ENCODE measurements at regions not wholly inside any gene's neighbourhood (a gene's known extent, or its start where the extent isn't known, plus 50 kb on each side); places are given as distances from the start of the nearest gene placed in this dataset.

DNA sequence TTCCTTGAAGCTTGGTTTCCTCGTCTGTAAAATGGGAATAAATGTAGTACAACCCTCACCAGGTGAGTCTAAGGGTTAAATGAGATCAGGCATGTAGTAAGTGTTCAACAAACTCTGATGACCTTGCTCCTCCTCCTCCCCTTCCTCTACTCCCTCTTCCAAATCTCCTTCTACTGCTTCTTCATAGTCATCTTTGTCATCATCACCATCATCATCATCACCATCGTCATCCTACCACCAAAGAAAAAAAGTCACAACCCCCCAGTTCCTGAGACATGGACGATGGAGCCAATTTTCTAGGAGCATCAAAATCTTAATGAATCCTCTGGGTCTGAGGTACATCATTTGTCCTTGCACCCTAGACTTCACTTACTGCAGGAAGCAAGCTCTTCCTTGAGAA lies 240.0 kb downstream of the ANKRD60 start:
- Histone ChIP-seq H3K4me3 (no peak overlapping the region), H3K79me2 (replicated peaks; ENCODE audit: insufficient read depth) (no peaks in the 10 kb centered on the region), H2AFZ (no peak overlapping the region), H3K36me3 (ENCODE audit: insufficient read depth) (no peaks in the 10 kb centered on the region), H3K4me2 (no peak overlapping the region), H3K27ac (ENCODE audit: low read depth) (no peak overlapping the region), H4K20me1 (replicated peaks; ENCODE audit: insufficient read depth) (no peaks in the 10 kb centered on the region), H3K4me1 (ENCODE audit: insufficient read depth) (no peaks in the 10 kb centered on the region), H3K9me2 (ENCODE audit: insufficient read depth) (no peaks in the 10 kb centered on the region), H3K27me3 (ENCODE audit: insufficient read depth) (no peaks in the 10 kb centered on the region), H3F3A (replicated peaks; ENCODE audit: low read depth) (no peaks in the 10 kb centered on the region)
- Mint-ChIP-seq H3K36me3 (ENCODE audit: low read depth) (no peaks in the 10 kb centered on the region), H3K27me3 (ENCODE audit: insufficient read depth, low read depth, poor library complexity) (peaks cover 4% of the 10 kb centered on the region), H3K4me3 (no peak overlapping the region), H3K4me1 (no peaks in the 10 kb centered on the region), H3K9me3 (no peaks in the 10 kb centered on the region), H3K27ac (no peak overlapping the region)
- no peak for ATAC-seq
- TF ChIP-seq, protein P1, sequence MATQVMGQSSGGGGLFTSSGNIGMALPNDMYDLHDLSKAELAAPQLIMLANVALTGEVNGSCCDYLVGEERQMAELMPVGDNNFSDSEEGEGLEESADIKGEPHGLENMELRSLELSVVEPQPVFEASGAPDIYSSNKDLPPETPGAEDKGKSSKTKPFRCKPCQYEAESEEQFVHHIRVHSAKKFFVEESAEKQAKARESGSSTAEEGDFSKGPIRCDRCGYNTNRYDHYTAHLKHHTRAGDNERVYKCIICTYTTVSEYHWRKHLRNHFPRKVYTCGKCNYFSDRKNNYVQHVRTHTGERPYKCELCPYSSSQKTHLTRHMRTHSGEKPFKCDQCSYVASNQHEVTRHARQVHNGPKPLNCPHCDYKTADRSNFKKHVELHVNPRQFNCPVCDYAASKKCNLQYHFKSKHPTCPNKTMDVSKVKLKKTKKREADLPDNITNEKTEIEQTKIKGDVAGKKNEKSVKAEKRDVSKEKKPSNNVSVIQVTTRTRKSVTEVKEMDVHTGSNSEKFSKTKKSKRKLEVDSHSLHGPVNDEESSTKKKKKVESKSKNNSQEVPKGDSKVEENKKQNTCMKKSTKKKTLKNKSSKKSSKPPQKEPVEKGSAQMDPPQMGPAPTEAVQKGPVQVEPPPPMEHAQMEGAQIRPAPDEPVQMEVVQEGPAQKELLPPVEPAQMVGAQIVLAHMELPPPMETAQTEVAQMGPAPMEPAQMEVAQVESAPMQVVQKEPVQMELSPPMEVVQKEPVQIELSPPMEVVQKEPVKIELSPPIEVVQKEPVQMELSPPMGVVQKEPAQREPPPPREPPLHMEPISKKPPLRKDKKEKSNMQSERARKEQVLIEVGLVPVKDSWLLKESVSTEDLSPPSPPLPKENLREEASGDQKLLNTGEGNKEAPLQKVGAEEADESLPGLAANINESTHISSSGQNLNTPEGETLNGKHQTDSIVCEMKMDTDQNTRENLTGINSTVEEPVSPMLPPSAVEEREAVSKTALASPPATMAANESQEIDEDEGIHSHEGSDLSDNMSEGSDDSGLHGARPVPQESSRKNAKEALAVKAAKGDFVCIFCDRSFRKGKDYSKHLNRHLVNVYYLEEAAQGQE (IDR thresholded peaks at IDR 0.05; ENCODE audit: unreplicated experiment): no peak
- no peak for TF ChIP-seq EZH2 (IDR thresholded peaks at IDR 0.05; ENCODE audit: low read depth, unreplicated experiment)
- TF ChIP-seq ZNF114 (CRISPR knock-in tag; IDR thresholded peaks at IDR 0.05): no peak
- TF ChIP-seq CREB1 (CRISPR knock-in tag; IDR thresholded peaks at IDR 0.05; ENCODE audit: low read depth): no peak
- no peak for TF ChIP-seq EZH2phosphoT487 (IDR thresholded peaks at IDR 0.05; ENCODE audit: unreplicated experiment)
- no peak for TF ChIP-seq STAT1 (IDR thresholded peaks at IDR 0.05; ENCODE audit: unreplicated experiment)
- TF ChIP-seq, protein P2, sequence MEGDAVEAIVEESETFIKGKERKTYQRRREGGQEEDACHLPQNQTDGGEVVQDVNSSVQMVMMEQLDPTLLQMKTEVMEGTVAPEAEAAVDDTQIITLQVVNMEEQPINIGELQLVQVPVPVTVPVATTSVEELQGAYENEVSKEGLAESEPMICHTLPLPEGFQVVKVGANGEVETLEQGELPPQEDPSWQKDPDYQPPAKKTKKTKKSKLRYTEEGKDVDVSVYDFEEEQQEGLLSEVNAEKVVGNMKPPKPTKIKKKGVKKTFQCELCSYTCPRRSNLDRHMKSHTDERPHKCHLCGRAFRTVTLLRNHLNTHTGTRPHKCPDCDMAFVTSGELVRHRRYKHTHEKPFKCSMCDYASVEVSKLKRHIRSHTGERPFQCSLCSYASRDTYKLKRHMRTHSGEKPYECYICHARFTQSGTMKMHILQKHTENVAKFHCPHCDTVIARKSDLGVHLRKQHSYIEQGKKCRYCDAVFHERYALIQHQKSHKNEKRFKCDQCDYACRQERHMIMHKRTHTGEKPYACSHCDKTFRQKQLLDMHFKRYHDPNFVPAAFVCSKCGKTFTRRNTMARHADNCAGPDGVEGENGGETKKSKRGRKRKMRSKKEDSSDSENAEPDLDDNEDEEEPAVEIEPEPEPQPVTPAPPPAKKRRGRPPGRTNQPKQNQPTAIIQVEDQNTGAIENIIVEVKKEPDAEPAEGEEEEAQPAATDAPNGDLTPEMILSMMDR (conservative IDR thresholded peaks at IDR 0.05; ENCODE audit: low read depth in 2 of 2): no peak
- TF ChIP-seq JUNB (IDR thresholded peaks at IDR 0.05; ENCODE audit: unreplicated experiment): no peak
- no peak for DNase-seq (ENCODE audit: low spot score)

DNA sequence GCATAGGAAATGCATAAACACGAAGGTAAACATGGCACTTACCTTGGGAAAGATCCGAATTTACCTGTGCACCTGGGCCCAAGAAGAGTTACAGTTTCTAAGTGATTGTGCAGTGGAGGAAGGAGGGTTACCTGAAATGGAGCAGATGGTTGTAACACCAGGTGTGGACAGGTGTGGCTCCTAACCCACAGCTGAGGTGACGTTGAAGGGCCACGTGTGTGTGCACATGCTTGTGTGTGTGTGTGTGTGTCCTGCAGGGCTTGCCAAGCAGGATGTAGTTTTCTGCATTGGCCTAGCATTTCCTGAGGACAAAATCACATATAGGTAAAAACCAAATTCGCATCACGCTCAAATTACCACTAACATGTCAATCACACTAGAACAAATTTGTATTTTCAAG lies 240.8 kb downstream of the ANKRD60 start:
- Mint-ChIP-seq H3K27ac (no peak overlapping the region), H3K36me3 (ENCODE audit: low read depth) (no peaks in the 10 kb centered on the region), H3K4me1 (no peaks in the 10 kb centered on the region), H3K9me3 (no peaks in the 10 kb centered on the region), H3K4me3 (no peak overlapping the region), H3K27me3 (ENCODE audit: insufficient read depth, low read depth, poor library complexity) (peaks cover 3% of the 10 kb centered on the region)
- ATAC-seq (no peak), DNase-seq (ENCODE audit: low spot score) (no peak)
- Histone ChIP-seq H3K4me2 (no peak overlapping the region), H3K4me1 (ENCODE audit: insufficient read depth) (no peaks in the 10 kb centered on the region), H3K36me3 (ENCODE audit: insufficient read depth) (no peaks in the 10 kb centered on the region), H3K27me3 (ENCODE audit: insufficient read depth) (no peaks in the 10 kb centered on the region), H3K4me3 (no peak overlapping the region), H4K20me1 (replicated peaks; ENCODE audit: insufficient read depth) (no peaks in the 10 kb centered on the region), H3K27ac (ENCODE audit: low read depth) (no peak overlapping the region), H2AFZ (no peak overlapping the region), H3F3A (replicated peaks; ENCODE audit: low read depth) (no peaks in the 10 kb centered on the region), H3K79me2 (replicated peaks; ENCODE audit: insufficient read depth) (no peaks in the 10 kb centered on the region), H3K9me2 (ENCODE audit: insufficient read depth) (no peaks in the 10 kb centered on the region)
- no peak for TF ChIP-seq JUNB (IDR thresholded peaks at IDR 0.05; ENCODE audit: unreplicated experiment)
